Lung (tissue), 11 donors: ENCODE measurements at regions not wholly inside any gene's neighbourhood (a gene's known extent, or its start where the extent isn't known, plus 50 kb on each side); places are given as distances from the start of the nearest gene placed in this dataset.

Source experiments
- ATAC-seq: fragments of 200-7000 bp; cut with Tn5 transposase; one replicate; pipeline ENCODE4 v1.9.1; 2020; ENCODE audit warnings: moderate number of reproducible peaks; ENCODE audit not compliant: insufficient read depth, low FRiP score
- DNase-seq, 3 donors: peaks; one replicate each; pipeline ENCODE4 v3.0.0-alpha.2; 2013 to 2017
- H3K27ac ChIP-seq, 2 donors: one replicate each; pipeline ENCODE4 v1.5.1; 2013; ENCODE audit warnings: mild to moderate bottlenecking in 2 of 2, moderate library complexity in 2 of 2, control low read depth in 1 of 2, inconsistent platforms in 1 of 2, low read depth in 1 of 2, low read length in 1 of 2
- H3K27me3 ChIP-seq, 3 donors: one replicate each; pipeline ENCODE4 v1.5.1; 2013; ENCODE audit warnings: low read length in 2 of 3; ENCODE audit not compliant: control insufficient read depth in 3 of 3, insufficient read depth in 3 of 3
- H3K36me3 ChIP-seq, 4 donors: one replicate each; pipeline ENCODE4 v1.5.1; 2013; ENCODE audit warnings: low read length in 4 of 4, mild to moderate bottlenecking in 1 of 4, moderate library complexity in 1 of 4; ENCODE audit not compliant: control insufficient read depth in 4 of 4, insufficient read depth in 4 of 4
- H3K4me1 ChIP-seq, 5 donors: one replicate each; pipeline ENCODE4 v1.5.1; 2013; ENCODE audit warnings: low read length in 5 of 5, mild to moderate bottlenecking in 2 of 5, moderate library complexity in 1 of 5; ENCODE audit not compliant: control insufficient read depth in 5 of 5, insufficient read depth in 5 of 5
- H3K4me3 ChIP-seq: one replicate; pipeline ENCODE4 v1.5.1; 2013; ENCODE audit warnings: mild to moderate bottlenecking, control low read depth, moderate library complexity
- H3K9ac ChIP-seq, 2 donors: one replicate each; pipeline ENCODE4 v1.5.1; 2013; ENCODE audit warnings: low read length in 2 of 2, control low read depth in 1 of 2; ENCODE audit not compliant: insufficient read depth in 1 of 2
- H3K9me3 ChIP-seq, 4 donors: one replicate each; pipeline ENCODE4 v1.5.1; 2013; ENCODE audit warnings: low read length in 3 of 4, mild to moderate bottlenecking in 1 of 4, moderate library complexity in 1 of 4; ENCODE audit not compliant: control insufficient read depth in 4 of 4, insufficient read depth in 3 of 4
- CTCF ChIP-seq: IDR thresholded peaks from 2 replicates; pipeline ENCODE4 v1.5.1; 2012; ENCODE audit warnings: mild to moderate bottlenecking; ENCODE audit errors: control extremely low read depth, extremely low read depth
- WGBS, 2 donors: extraction: QIAGEN DNeasy Blood & Tissue Kit; methylation state at CpG; one replicate each; pipeline ENCODE4 v1.1.7; 2013; 5-methylcytosine and 5-hydroxymethylcytosine counted together
- donor health status: control.
- donor health status: control.
- donor health status: Bipolar disorder and iron deficiency.
- donor health status: healthy.
- donor health status: DM: yes; HTN: yes; CAD: no.

GRCh38 chr19:33957804-33958203 is 161.1 kb downstream of the KCTD15 start:
- DNase-seq: no peak
- Histone ChIP-seq H3K27me3 (no peaks in the 10 kb centered on the region), H3K27ac (no peak overlapping the region), H3K4me3 (no peak overlapping the region), H3K9ac (no peak overlapping the region), H3K36me3 (no peaks in the 10 kb centered on the region), H3K4me1 (no peaks in the 10 kb centered on the region), H3K9me3 (peaks cover 0 to 3% (median 0%) of the 10 kb centered on the region in 4 donors)
- TF ChIP-seq CTCF: no peak
- no peak for ATAC-seq
- WGBS, 2 donors: 84 to 90% methylated on average over 2 of the region's 2 CpGs

DNA sequence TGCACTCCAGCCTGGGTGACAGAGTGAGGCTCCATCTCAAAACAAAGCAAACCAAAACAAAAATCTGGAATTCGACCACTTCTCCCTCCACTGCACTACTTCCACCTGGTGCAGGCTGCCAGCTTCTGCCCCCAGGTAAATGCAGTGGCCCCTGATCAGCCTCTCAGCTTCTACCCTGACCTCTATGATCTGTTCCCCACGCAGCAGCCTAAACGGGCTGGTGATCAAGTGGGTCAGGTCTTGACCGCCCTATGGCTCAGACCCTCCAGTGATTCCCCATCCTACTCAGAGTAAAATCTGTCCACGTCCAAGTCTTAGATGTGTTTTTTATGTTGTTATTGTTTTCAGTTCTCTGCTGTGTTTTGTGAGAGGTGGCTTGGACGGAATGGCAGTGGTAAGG is 163.9 kb downstream of the KCTD15 start:
- H3K4me1 ChIP-seq: no peaks in the 10 kb centered on the region
- WGBS, 2 donors: 68 to 76% methylated on average over 6 of the region's 6 CpGs
- peaks cover 0 to 3% (median 0%) of the 10 kb centered on the region in 4 donors for H3K9me3 ChIP-seq
- DNase-seq (no peak), ATAC-seq (no peak)
- H3K4me3 ChIP-seq: no peak overlapping the region
- H3K9ac ChIP-seq: no peak overlapping the region
- no peaks in the 10 kb centered on the region for H3K36me3 ChIP-seq
- H3K27ac ChIP-seq: no peak overlapping the region
- no peaks in the 10 kb centered on the region for H3K27me3 ChIP-seq
- no peak for TF ChIP-seq CTCF

GRCh38 chr19:33962161-33962560 is 165.5 kb downstream of the KCTD15 start:
- Histone ChIP-seq H3K4me1 (no peaks in the 10 kb centered on the region), H3K9me3 (no peaks in the 10 kb centered on the region), H3K27ac (no peak overlapping the region), H3K9ac (no peak overlapping the region), H3K36me3 (no peaks in the 10 kb centered on the region), H3K27me3 (no peaks in the 10 kb centered on the region), H3K4me3 (no peak overlapping the region)
- DNase-seq: no peak
- no peak for ATAC-seq
- WGBS, 2 donors: 89 to 94% methylated on average over 2 of the region's 2 CpGs
- TF ChIP-seq CTCF: no peak

- H3K27me3 ChIP-seq: no peaks in the 10 kb centered on the region
- H3K4me1 ChIP-seq: no peaks in the 10 kb centered on the region
- ATAC-seq (no peak), DNase-seq (no peak)
- H3K9ac ChIP-seq: no peak overlapping the region
- no peak overlapping the region for H3K4me3 ChIP-seq
- no peaks in the 10 kb centered on the region for H3K9me3 ChIP-seq
- WGBS, 2 donors: 92 to 93% methylated on average over 7 of the region's 7 CpGs
- H3K27ac ChIP-seq: no peak overlapping the region
- TF ChIP-seq CTCF: no peak
- no peaks in the 10 kb centered on the region for H3K36me3 ChIP-seq
These were observed 166.8 kb downstream of the KCTD15 start for GRCh38 chr19:33963514-33963913.
